MM.1S (cell line): ENCODE measurements at regions not wholly inside any gene's neighbourhood (a gene's known extent, or its start where the extent isn't known, plus 50 kb on each side); places are given as distances from the start of the nearest gene placed in this dataset.
"Not testable (repeated sequence)": the region's sequence is repeated elsewhere in the genome, so short reads cannot be mapped to it uniquely, and the experiment has no call there.

Source experiments
- DNase-seq: peaks from one replicate; pipeline ENCODE4 v3.0.0-alpha.2; 2015
- H2AFZ ChIP-seq: fragments of 300-600 bp; sonication (generic); 2 replicates; pipeline ENCODE4 v1.6.0; 2016; ENCODE audit warnings: antibody characterized with exemption, low read length
- H3F3A ChIP-seq: fragments of 300-600 bp; sonication (generic); 2 replicates; pipeline ENCODE4 v1.6.1; 2016; ENCODE audit warnings: mild to moderate bottlenecking, antibody characterized with exemption, low read length, moderate library complexity, mixed read lengths; ENCODE audit not compliant: insufficient read depth
- H3K27ac ChIP-seq: fragments of 300-600 bp; sonication (generic); 2 replicates; pipeline ENCODE4 v1.5.1; 2016; ENCODE audit warnings: mild to moderate bottlenecking, low read length
- H3K27me3 ChIP-seq: fragments of 300-600 bp; sonication (generic); replicated peaks from 2 replicates; pipeline ENCODE4 v1.6.0; 2016; ENCODE audit warnings: low read length; ENCODE audit not compliant: insufficient read depth
- H3K36me3 ChIP-seq: fragments of 300-600 bp; sonication (generic); replicated peaks from 2 replicates; pipeline ENCODE4 v1.6.1; 2016; ENCODE audit warnings: mild to moderate bottlenecking, low read length, mixed read lengths; ENCODE audit not compliant: insufficient read depth
- H3K4me1 ChIP-seq: fragments of 300-600 bp; sonication (generic); 2 replicates; pipeline ENCODE4 v1.6.1; 2016; ENCODE audit warnings: low read length, mixed read lengths
- H3K4me2 ChIP-seq: fragments of 300-600 bp; sonication (generic); 2 replicates; pipeline ENCODE4 v1.6.0; 2016; ENCODE audit warnings: low read depth, low read length
- H3K4me3 ChIP-seq: fragments of 300-600 bp; sonication (generic); 2 replicates; pipeline ENCODE4 v1.5.1; 2016; ENCODE audit warnings: low read length, mixed read lengths
- H3K79me2 ChIP-seq: fragments of 300-600 bp; sonication (generic); 2 replicates; pipeline ENCODE4 v1.6.1; 2016; ENCODE audit warnings: mixed run types, low read length, mixed read lengths
- H3K9ac ChIP-seq: fragments of 300-600 bp; sonication (generic); 2 replicates; pipeline ENCODE4 v1.6.1; 2016; ENCODE audit warnings: low read length, mixed read lengths
- H3K9me2 ChIP-seq: fragments of 300-600 bp; sonication (generic); replicated peaks from 2 replicates; pipeline ENCODE4 v1.6.1; 2016; ENCODE audit warnings: mild to moderate bottlenecking, low read length, mixed read lengths; ENCODE audit not compliant: insufficient read depth
- H3K9me3 ChIP-seq: fragments of 300-600 bp; sonication (generic); replicated peaks from 2 replicates; pipeline ENCODE4 v1.6.1; 2016; ENCODE audit warnings: mild to moderate bottlenecking, low read length, mixed read lengths; ENCODE audit not compliant: insufficient read depth
- H4K20me1 ChIP-seq: fragments of 300-600 bp; sonication (generic); 2 replicates; pipeline ENCODE4 v1.6.1; 2016; ENCODE audit warnings: mild to moderate bottlenecking, low read length, moderate library complexity, mixed read lengths; ENCODE audit not compliant: insufficient read depth
- CTCF ChIP-seq: fragments of 300-600 bp; sonication (generic); IDR thresholded peaks from 2 replicates; pipeline ENCODE4 v1.5.1; 2016; ENCODE audit warnings: antibody characterized with exemption, low read length, mixed read lengths
- EZH2 ChIP-seq: fragments of 300-600 bp; sonication (generic); optimal IDR thresholded peaks from 2 replicates; pipeline ENCODE3; 2017; ENCODE audit warnings: low read depth, mild to moderate bottlenecking, antibody characterized with exemption, low read length, mixed read lengths
- EZH2phosphoT487 ChIP-seq: fragments of 300-600 bp; sonication (generic); IDR thresholded peaks from 2 replicates; pipeline ENCODE4 v1.6.1; 2018; ENCODE audit warnings: antibody characterized with exemption, low read length

GRCh38 chr15:79617071-79617470 is 184.9 kb downstream of the MINAR1 start:
- Histone ChIP-seq H4K20me1 (no peaks in the 10 kb centered on the region), H3K27me3 (no peaks in the 10 kb centered on the region), H3K9me3 (no peaks in the 10 kb centered on the region), H3K36me3 (no peaks in the 10 kb centered on the region), H3K9me2 (no peaks in the 10 kb centered on the region), H3K79me2 (no peaks in the 10 kb centered on the region), H2AFZ (no peak overlapping the region), H3K27ac (no peak overlapping the region), H3K4me3 (no peak overlapping the region), H3K9ac (no peak overlapping the region), H3F3A (no peaks in the 10 kb centered on the region), H3K4me2 (no peak overlapping the region), H3K4me1 (no peaks in the 10 kb centered on the region)
- TF ChIP-seq EZH2 (no peak), EZH2phosphoT487 (no peak), CTCF (no peak)
- no peak for DNase-seq

GRCh38 chr15:79620112-79620857 is 188.1 kb downstream of the MINAR1 start:
- H3K4me2 ChIP-seq = no peak overlapping the region
- no peaks in the 10 kb centered on the region for H3K9me3 ChIP-seq
- H3K9ac ChIP-seq = no peak overlapping the region
- no peak overlapping the region for H3K27ac ChIP-seq
- no peak for TF ChIP-seq EZH2phosphoT487
- TF ChIP-seq EZH2 = no peak
- TF ChIP-seq CTCF = no peak
- H4K20me1 ChIP-seq = no peaks in the 10 kb centered on the region
- H3K4me3 ChIP-seq = no peak overlapping the region
- H3K4me1 ChIP-seq = no peaks in the 10 kb centered on the region
- H3K79me2 ChIP-seq = no peaks in the 10 kb centered on the region
- H3K27me3 ChIP-seq = no peaks in the 10 kb centered on the region
- no peaks in the 10 kb centered on the region for H3K36me3 ChIP-seq
- no peaks in the 10 kb centered on the region for H3K9me2 ChIP-seq
- H2AFZ ChIP-seq = no peak overlapping the region
- no peaks in the 10 kb centered on the region for H3F3A ChIP-seq
- DNase-seq = no peak

GRCh38 chr15:79621805-79622204 is 189.7 kb downstream of the MINAR1 start:
- not testable (repeated sequence) for H3F3A ChIP-seq, H3K9me3 ChIP-seq, H3K9ac ChIP-seq, H3K4me3 ChIP-seq, DNase-seq, H2AFZ ChIP-seq, H3K9me2 ChIP-seq, H4K20me1 ChIP-seq, H3K27ac ChIP-seq, H3K79me2 ChIP-seq, H3K4me1 ChIP-seq, H3K27me3 ChIP-seq, H3K4me2 ChIP-seq, H3K36me3 ChIP-seq

GRCh38 chr15:79623488-79623887 is 191.4 kb downstream of the MINAR1 start:
- H3F3A ChIP-seq = no peaks in the 10 kb centered on the region
- H3K9me2 ChIP-seq = no peaks in the 10 kb centered on the region
- no peak overlapping the region for H3K4me2 ChIP-seq
- H3K9me3 ChIP-seq = no peaks in the 10 kb centered on the region
- H3K4me3 ChIP-seq = no peak overlapping the region
- no peak overlapping the region for H3K9ac ChIP-seq
- TF ChIP-seq EZH2phosphoT487 (no peak), CTCF (no peak), EZH2 (no peak)
- DNase-seq = no peak
- H3K36me3 ChIP-seq = no peaks in the 10 kb centered on the region
- H3K27ac ChIP-seq = no peak overlapping the region
- no peaks in the 10 kb centered on the region for H3K4me1 ChIP-seq
- no peaks in the 10 kb centered on the region for H4K20me1 ChIP-seq
- no peaks in the 10 kb centered on the region for H3K79me2 ChIP-seq
- H2AFZ ChIP-seq = no peak overlapping the region
- no peaks in the 10 kb centered on the region for H3K27me3 ChIP-seq
